Prostate gland (tissue), 2 donors: ENCODE measurements at regions not wholly inside any gene's neighbourhood (a gene's known extent, or its start where the extent isn't known, plus 50 kb on each side); places are given as distances from the start of the nearest gene placed in this dataset.
"Not testable (repeated sequence)": the region's sequence is repeated elsewhere in the genome, so short reads cannot be mapped to it uniquely, and the experiment has no call there.

Source experiments
- POLR2A ChIP-seq: fragments of 450-650 bp; IDR thresholded peaks from one replicate; pipeline ENCODE4 v1.6.1; 2016; ENCODE audit warnings: antibody characterized with exemption, mild to moderate bottlenecking
- POLR2AphosphoS5 ChIP-seq: sonication (generic); formaldehyde crosslinking; IDR thresholded peaks from one replicate; pipeline ENCODE4 v1.6.1; 2017; ENCODE audit warnings: antibody characterized with exemption
- TF ChIP-seq, protein P1 (sequence below), 4 experiments: fragments of 200-600 bp in 2 of 4; fragments of 450-650 bp in 2 of 4; sonication (generic) in 2 of 4; IDR thresholded peaks; 1 replicate in 3 of 4; 2 replicates in 1 of 4; pipeline ENCODE4 v1.5.1; 2016 to 2019; ENCODE audit warnings: antibody characterized with exemption in 4 of 4, mild to moderate bottlenecking in 2 of 4, moderate library complexity in 2 of 4

DNA sequence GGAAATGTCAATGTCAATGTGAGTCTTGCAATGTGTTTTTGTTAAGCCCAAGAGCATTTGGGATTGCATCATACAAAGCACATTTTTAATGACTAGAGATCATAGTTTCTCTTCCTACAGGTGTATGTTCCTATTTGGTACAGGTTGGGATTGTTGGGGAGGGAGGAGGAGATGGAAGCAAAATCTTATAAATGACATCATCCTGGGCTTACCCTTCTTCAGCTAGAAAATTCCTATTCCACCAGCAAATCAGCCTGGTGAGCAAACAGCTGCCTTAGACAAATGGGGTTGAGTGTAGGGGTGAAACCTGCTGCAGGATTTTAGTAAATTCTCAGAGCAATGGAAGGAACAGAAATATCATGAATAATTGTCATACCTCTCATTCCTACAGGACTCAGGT is 165.3 kb upstream of the PLGLB2 start:
- TF ChIP-seq POLR2A, POLR2AphosphoS5: not testable (repeated sequence)
- TF ChIP-seq, protein P1, sequence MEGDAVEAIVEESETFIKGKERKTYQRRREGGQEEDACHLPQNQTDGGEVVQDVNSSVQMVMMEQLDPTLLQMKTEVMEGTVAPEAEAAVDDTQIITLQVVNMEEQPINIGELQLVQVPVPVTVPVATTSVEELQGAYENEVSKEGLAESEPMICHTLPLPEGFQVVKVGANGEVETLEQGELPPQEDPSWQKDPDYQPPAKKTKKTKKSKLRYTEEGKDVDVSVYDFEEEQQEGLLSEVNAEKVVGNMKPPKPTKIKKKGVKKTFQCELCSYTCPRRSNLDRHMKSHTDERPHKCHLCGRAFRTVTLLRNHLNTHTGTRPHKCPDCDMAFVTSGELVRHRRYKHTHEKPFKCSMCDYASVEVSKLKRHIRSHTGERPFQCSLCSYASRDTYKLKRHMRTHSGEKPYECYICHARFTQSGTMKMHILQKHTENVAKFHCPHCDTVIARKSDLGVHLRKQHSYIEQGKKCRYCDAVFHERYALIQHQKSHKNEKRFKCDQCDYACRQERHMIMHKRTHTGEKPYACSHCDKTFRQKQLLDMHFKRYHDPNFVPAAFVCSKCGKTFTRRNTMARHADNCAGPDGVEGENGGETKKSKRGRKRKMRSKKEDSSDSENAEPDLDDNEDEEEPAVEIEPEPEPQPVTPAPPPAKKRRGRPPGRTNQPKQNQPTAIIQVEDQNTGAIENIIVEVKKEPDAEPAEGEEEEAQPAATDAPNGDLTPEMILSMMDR (IDR thresholded peaks at IDR 0.05) = not testable (repeated sequence)
